NCI-H526 (cell line): ENCODE measurements at regions not wholly inside any gene's neighbourhood (a gene's known extent, or its start where the extent isn't known, plus 50 kb on each side); places are given as distances from the start of the nearest gene placed in this dataset.

ENCODE experiments used
- DNase-seq, 2 experiments: peaks; one replicate each; lab custom pipeline; 2025; lab: John Stamatoyannopoulos, UW

GRCh38 chr12:22740656-22741355 is 115.8 kb downstream of the ETNK1 start:
- DNase-seq: no peak

GRCh38 chr12:22743700-22744099 is 118.7 kb downstream of the ETNK1 start:
- no peak for DNase-seq

- no peak for DNase-seq
Observed at GRCh38 chr12:22744197-22744596, 119.2 kb downstream of the ETNK1 start.

GRCh38 chr12:22746720-22747119 is 121.7 kb downstream of the ETNK1 start:
- peak; percentile 79 to 82 for DNase-seq

GRCh38 chr12:22755629-22756028 is 130.7 kb downstream of the ETNK1 start:
- DNase-seq: no peak

GRCh38 chr12:22759769-22760674 is 135.1 kb downstream of the ETNK1 start:
- DNase-seq: no peak

GRCh38 chr12:22765421-22766130 is 140.6 kb downstream of the ETNK1 start:
- peak in 1 of 2 experiments; percentile 24 for DNase-seq

- no peak for DNase-seq
Observed at GRCh38 chr12:22766911-22767420, 142.0 kb downstream of the ETNK1 start.

- DNase-seq: no peak
Observed at GRCh38 chr12:22781339-22781738, 156.4 kb downstream of the ETNK1 start.

GRCh38 chr12:22787557-22787956 is 162.6 kb downstream of the ETNK1 start:
- DNase-seq: no peak

GRCh38 chr12:22788913-22789312 is 163.9 kb downstream of the ETNK1 start:
- no peak for DNase-seq

- no peak for DNase-seq
Observed at GRCh38 chr12:22792138-22792537, 167.2 kb downstream of the ETNK1 start.

- no peak for DNase-seq
Observed at GRCh38 chr12:22794017-22794416, 169.0 kb downstream of the ETNK1 start.

- no peak for DNase-seq
Observed at GRCh38 chr12:22796941-22797630, 172.1 kb downstream of the ETNK1 start.

GRCh38 chr12:22797701-22798100 is 172.7 kb downstream of the ETNK1 start:
- no peak for DNase-seq

- DNase-seq: no peak
Observed at GRCh38 chr12:22798116-22798515, 173.1 kb downstream of the ETNK1 start.

GRCh38 chr12:22799503-22799902 is 174.5 kb downstream of the ETNK1 start:
- no peak for DNase-seq

GRCh38 chr12:22800332-22800731 is 175.4 kb downstream of the ETNK1 start:
- no peak for DNase-seq

- no peak for DNase-seq
Observed at GRCh38 chr12:22802883-22803630, 178.1 kb downstream of the ETNK1 start.

- DNase-seq: no peak
Observed at GRCh38 chr12:22803725-22804124, 178.8 kb downstream of the ETNK1 start.

- peak in 1 of 2 experiments; percentile 28 for DNase-seq
Observed at GRCh38 chr12:22808860-22809259, 183.9 kb downstream of the ETNK1 start.
